Neural cell (in vitro differentiated cells): ENCODE measurements at regions not wholly inside any gene's neighbourhood (a gene's known extent, or its start where the extent isn't known, plus 50 kb on each side); places are given as distances from the start of the nearest gene placed in this dataset.

Experiments used
- CTCF ChIP-seq: fragments of 450-650 bp; IDR thresholded peaks from 2 replicates; pipeline ENCODE4 v1.5.1; 2014; ENCODE audit warnings: antibody characterized with exemption, mild to moderate bottlenecking, moderate library complexity; ENCODE audit not compliant: poor library complexity, severe bottlenecking
- EP300 ChIP-seq: fragments of 450-650 bp; conservative IDR thresholded peaks from 2 replicates; pipeline ENCODE4 v1.6.1; 2014; ENCODE audit warnings: antibody characterized with exemption, mild to moderate bottlenecking, moderate library complexity; ENCODE audit not compliant: poor library complexity, severe bottlenecking
- EZH2 ChIP-seq: fragments of 200-600, 300-800 bp; shearing (Covaris generic), sonication (generic); IDR thresholded peaks from 2 replicates; pipeline ENCODE4 v1.6.1; 2014; ENCODE audit warnings: antibody characterized with exemption, low read length, borderline replicate concordance, mild to moderate bottlenecking; ENCODE audit not compliant: insufficient read depth, poor library complexity, severe bottlenecking
- MXI1 ChIP-seq: fragments of 450-650 bp; conservative IDR thresholded peaks from 2 replicates; pipeline ENCODE4 v1.6.1; 2014; ENCODE audit warnings: antibody characterized with exemption, mild to moderate bottlenecking; ENCODE audit not compliant: poor library complexity, severe bottlenecking
- POLR2AphosphoS5 ChIP-seq: IDR thresholded peaks from 2 replicates; pipeline ENCODE4 v1.6.1; 2012
- RAD21 ChIP-seq: fragments of 450-650 bp; conservative IDR thresholded peaks from 2 replicates; pipeline ENCODE4 v1.6.1; 2014; ENCODE audit warnings: antibody characterized with exemption, mild to moderate bottlenecking, moderate library complexity
- REST ChIP-seq: IDR thresholded peaks from 2 replicates; pipeline ENCODE4 v1.6.1; 2012; ENCODE audit warnings: borderline replicate concordance
- SMC3 ChIP-seq: fragments of 450-650 bp; conservative IDR thresholded peaks from 2 replicates; pipeline ENCODE4 v1.6.1; 2014; ENCODE audit warnings: antibody characterized with exemption, mild to moderate bottlenecking, moderate library complexity; ENCODE audit not compliant: poor library complexity

- TF ChIP-seq CTCF: no peak
- TF ChIP-seq EZH2: no peak
- TF ChIP-seq SMC3: no peak
- TF ChIP-seq RAD21: no peak
- TF ChIP-seq REST: no peak
- no peak for TF ChIP-seq MXI1
- TF ChIP-seq EP300: no peak
- no peak for TF ChIP-seq POLR2AphosphoS5
These were observed 508.1 kb downstream of the HAPSTR1 start for GRCh38 chr16:9599415-9600120.
